ENCODE measurements at regions not wholly inside any gene's neighbourhood (a gene's known extent, or its start where the extent isn't known, plus 50 kb on each side); places are given as distances from the start of the nearest gene placed in this dataset.

- TF ChIP-seq, protein P1, sequence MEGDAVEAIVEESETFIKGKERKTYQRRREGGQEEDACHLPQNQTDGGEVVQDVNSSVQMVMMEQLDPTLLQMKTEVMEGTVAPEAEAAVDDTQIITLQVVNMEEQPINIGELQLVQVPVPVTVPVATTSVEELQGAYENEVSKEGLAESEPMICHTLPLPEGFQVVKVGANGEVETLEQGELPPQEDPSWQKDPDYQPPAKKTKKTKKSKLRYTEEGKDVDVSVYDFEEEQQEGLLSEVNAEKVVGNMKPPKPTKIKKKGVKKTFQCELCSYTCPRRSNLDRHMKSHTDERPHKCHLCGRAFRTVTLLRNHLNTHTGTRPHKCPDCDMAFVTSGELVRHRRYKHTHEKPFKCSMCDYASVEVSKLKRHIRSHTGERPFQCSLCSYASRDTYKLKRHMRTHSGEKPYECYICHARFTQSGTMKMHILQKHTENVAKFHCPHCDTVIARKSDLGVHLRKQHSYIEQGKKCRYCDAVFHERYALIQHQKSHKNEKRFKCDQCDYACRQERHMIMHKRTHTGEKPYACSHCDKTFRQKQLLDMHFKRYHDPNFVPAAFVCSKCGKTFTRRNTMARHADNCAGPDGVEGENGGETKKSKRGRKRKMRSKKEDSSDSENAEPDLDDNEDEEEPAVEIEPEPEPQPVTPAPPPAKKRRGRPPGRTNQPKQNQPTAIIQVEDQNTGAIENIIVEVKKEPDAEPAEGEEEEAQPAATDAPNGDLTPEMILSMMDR (IDR thresholded peaks at IDR 0.05; ENCODE audit: control extremely low read depth, extremely low read depth), result no peak
- Histone ChIP-seq H3K27me3 (ENCODE audit: control insufficient read depth in 3 of 3, insufficient read depth in 3 of 3, low read length in 2 of 3) (no peaks in the 10 kb centered on the region), H3K9me3 (ENCODE audit: control insufficient read depth in 4 of 4, insufficient read depth in 3 of 4, low read length in 3 of 4) (no peaks in the 10 kb centered on the region), H3K9ac (ENCODE audit: insufficient read depth in 1 of 2, low read length in 2 of 2) (no peak overlapping the region), H3K36me3 (ENCODE audit: control insufficient read depth in 4 of 4, insufficient read depth in 4 of 4, low read length in 4 of 4) (no peaks in the 10 kb centered on the region), H3K27ac (ENCODE audit: low read depth in 1 of 2, low read length in 1 of 2) (no peak overlapping the region), H3K4me1 (ENCODE audit: control insufficient read depth in 5 of 5, insufficient read depth in 5 of 5, low read length in 5 of 5) (peaks cover 0 to 3% (median 0%) of the 10 kb centered on the region in 5 donors), H3K4me3 (no peak overlapping the region)
- WGBS, 2 donors, result 25 to 79% methylated on average over 1 of the region's 1 CpG
- no peak for ATAC-seq (ENCODE audit: insufficient read depth, low FRiP score)
- no peak for DNase-seq
Measured at GRCh38 chr7:77466450-77466849, 50.3 kb upstream of the GSAP start.

Measured in lung (tissue), 11 donors.